GM18870 (cell line): ENCODE measurements at regions not wholly inside any gene's neighbourhood (a gene's known extent, or its start where the extent isn't known, plus 50 kb on each side); places are given as distances from the start of the nearest gene placed in this dataset.
A peak's percentile ranks its signal among the peaks of the same experiment; 100 is the strongest.

Source experiments
- ATAC-seq: cut with Tn5 transposase; IDR thresholded peaks from one replicate; pipeline ENCODE4 v1.9.1; 2021; ENCODE audit warnings: moderate library complexity; ENCODE audit not compliant: unreplicated experiment

GRCh38 chr18:29629493-29630036, 1413.0 kb downstream of the DSC3 start:
- ATAC-seq = no peak

- ATAC-seq = no peak
Observed at GRCh38 chr18:29626094-29626493, 1416.4 kb downstream of the DSC3 start.

GRCh38 chr18:29616867-29617266, 1425.7 kb downstream of the DSC3 start:
- ATAC-seq = no peak

GRCh38 chr18:29608982-29609381, 1432.1 kb upstream of the CDH2 start:
- no peak for ATAC-seq

- ATAC-seq = no peak
Observed at GRCh38 chr18:29605365-29605764, 1428.4 kb upstream of the CDH2 start.

GRCh38 chr18:29596959-29597358, 1420.0 kb upstream of the CDH2 start:
- no peak for ATAC-seq

- ATAC-seq = no peak
Observed at GRCh38 chr18:29594493-29594892, 1417.6 kb upstream of the CDH2 start.

- no peak for ATAC-seq
Observed at GRCh38 chr18:29588446-29589100, 1411.6 kb upstream of the CDH2 start.

GRCh38 chr18:29586210-29586609, 1409.3 kb upstream of the CDH2 start:
- no peak for ATAC-seq

- ATAC-seq = peak; percentile 79
Observed at GRCh38 chr18:29560270-29560669, 1383.3 kb upstream of the CDH2 start.

- no peak for ATAC-seq
Observed at GRCh38 chr18:29556070-29556469, 1379.1 kb upstream of the CDH2 start.

- ATAC-seq = no peak
Observed at GRCh38 chr18:29549759-29550158, 1372.8 kb upstream of the CDH2 start.

GRCh38 chr18:29547626-29548025, 1370.7 kb upstream of the CDH2 start:
- ATAC-seq = no peak

- ATAC-seq = no peak
Observed at GRCh38 chr18:29540548-29540947, 1363.6 kb upstream of the CDH2 start.

- ATAC-seq = no peak
Observed at GRCh38 chr18:29531746-29532145, 1354.8 kb upstream of the CDH2 start.

- no peak for ATAC-seq
Observed at GRCh38 chr18:29523371-29523770, 1346.4 kb upstream of the CDH2 start.

- ATAC-seq = no peak
Observed at GRCh38 chr18:29512761-29513160, 1335.8 kb upstream of the CDH2 start.

GRCh38 chr18:29512203-29512602, 1335.3 kb upstream of the CDH2 start:
- ATAC-seq = peak; percentile 71

- no peak for ATAC-seq
Observed at GRCh38 chr18:29501952-29502351, 1325.0 kb upstream of the CDH2 start.

GRCh38 chr18:29496152-29496680, 1319.3 kb upstream of the CDH2 start:
- no peak for ATAC-seq

GRCh38 chr18:29494371-29494770, 1317.4 kb upstream of the CDH2 start:
- ATAC-seq = no peak

- no peak for ATAC-seq
Observed at GRCh38 chr18:29491907-29492306, 1315.0 kb upstream of the CDH2 start.

- ATAC-seq = no peak
Observed at GRCh38 chr18:29488617-29489016, 1311.7 kb upstream of the CDH2 start.
